ENCODE measurements at regions not wholly inside any gene's neighbourhood (a gene's known extent, or its start where the extent isn't known, plus 50 kb on each side); places are given as distances from the start of the nearest gene placed in this dataset.

DNA sequence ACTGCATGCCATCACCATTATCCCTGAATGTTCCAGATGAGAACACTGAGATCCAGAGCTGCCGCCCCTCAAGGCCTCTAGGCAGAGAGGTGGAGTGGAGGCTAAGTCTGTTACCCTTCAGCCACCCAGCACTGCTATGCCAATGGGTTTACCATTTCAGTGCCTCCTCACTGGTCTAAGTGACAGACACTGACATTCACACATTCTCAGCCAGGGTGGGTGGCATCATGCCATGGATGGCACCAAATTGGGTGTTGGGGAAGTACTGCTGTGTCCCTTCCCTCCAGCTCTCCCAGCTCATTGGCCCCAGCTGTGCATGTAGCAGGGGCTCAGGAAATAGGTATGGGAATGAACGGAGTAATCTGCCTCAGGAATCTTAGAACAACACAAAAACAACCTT, 96.8 kb upstream of the PLET1 start:
- TF ChIP-seq ARNT (IDR thresholded peaks at IDR 0.05) = no peak
- TF ChIP-seq BHLHE40 (IDR thresholded peaks at IDR 0.05; ENCODE audit: borderline replicate concordance) = no peak
- TF ChIP-seq FOXA1 (IDR thresholded peaks at IDR 0.05) = no peak
- no peak for TF ChIP-seq FOXM1 (IDR thresholded peaks at IDR 0.05; ENCODE audit: borderline replicate concordance)
- no peak for TF ChIP-seq SP1 (IDR thresholded peaks at IDR 0.05)
- TF ChIP-seq TARDBP (IDR thresholded peaks at IDR 0.05) = no peak
- TF ChIP-seq HDGF (IDR thresholded peaks at IDR 0.05; ENCODE audit: borderline replicate concordance) = no peak
- no peak for TF ChIP-seq ZNF384 (IDR thresholded peaks at IDR 0.05)
- TF ChIP-seq PKNOX1 (IDR thresholded peaks at IDR 0.05) = no peak
- TF ChIP-seq ELF4 (IDR thresholded peaks at IDR 0.05) = no peak
- no peak for TF ChIP-seq FOXK2 (IDR thresholded peaks at IDR 0.05)
